ENCODE measurements at regions not wholly inside any gene's neighbourhood (a gene's known extent, or its start where the extent isn't known, plus 50 kb on each side); places are given as distances from the start of the nearest gene placed in this dataset.

GRCh38 chr4:11636551-11636950 is 207.9 kb upstream of the HS3ST1 start:
- DNase-seq (no peak), ATAC-seq (no peak)
- Histone ChIP-seq H3K27ac (no peak overlapping the region), H3K27me3 (no peaks in the 10 kb centered on the region), H3K36me3 (no peaks in the 10 kb centered on the region), H3K4me3 (no peak overlapping the region), H3K9me3 (no peaks in the 10 kb centered on the region), H3K4me1 (no peaks in the 10 kb centered on the region)
- no peak for TF ChIP-seq POLR2A (IDR thresholded peaks at IDR 0.05)
- TF ChIP-seq CTCF (IDR thresholded peaks at IDR 0.05): no peak
- 65% methylated on average over 4 of the region's 4 CpGs for WGBS (ENCODE audit: insufficient coverage, low coverage, low lambda C conversion rate, missing lambda C conversion rate)
- intact Hi-C loops (cut with DNase I): no loop called here

- DNase-seq (no peak), ATAC-seq (no peak)
- H3K4me1 ChIP-seq: no peaks in the 10 kb centered on the region
- no peak overlapping the region for H3K4me3 ChIP-seq
- H3K27me3 ChIP-seq: no peaks in the 10 kb centered on the region
- no peaks in the 10 kb centered on the region for H3K36me3 ChIP-seq
- WGBS (ENCODE audit: insufficient coverage, low coverage, low lambda C conversion rate, missing lambda C conversion rate): 44% methylated on average over 3 of the region's 3 CpGs
- no peak for TF ChIP-seq CTCF (IDR thresholded peaks at IDR 0.05)
- TF ChIP-seq POLR2A (IDR thresholded peaks at IDR 0.05): no peak
- H3K9me3 ChIP-seq: no peaks in the 10 kb centered on the region
- intact Hi-C loops (cut with DNase I): no loop called here
- H3K27ac ChIP-seq: no peak overlapping the region
Measured at GRCh38 chr4:11636031-11636430, 207.3 kb upstream of the HS3ST1 start.

GRCh38 chr4:11635342-11635741 is 206.6 kb upstream of the HS3ST1 start:
- Histone ChIP-seq H3K9me3 (no peaks in the 10 kb centered on the region), H3K27me3 (no peaks in the 10 kb centered on the region), H3K4me3 (no peak overlapping the region), H3K36me3 (no peaks in the 10 kb centered on the region), H3K27ac (no peak overlapping the region), H3K4me1 (no peaks in the 10 kb centered on the region)
- 54% methylated on average over 1 of the region's 2 CpGs for WGBS (ENCODE audit: insufficient coverage, low coverage, low lambda C conversion rate, missing lambda C conversion rate)
- no peak for ATAC-seq
- TF ChIP-seq POLR2A (IDR thresholded peaks at IDR 0.05) (no peak), CTCF (IDR thresholded peaks at IDR 0.05) (no peak)
- intact Hi-C loops (cut with DNase I): no loop called here
- DNase-seq: no peak

- intact Hi-C loops (cut with DNase I): no loop called here
- H3K4me1 ChIP-seq: no peaks in the 10 kb centered on the region
- DNase-seq: no peak
- H3K9me3 ChIP-seq: no peaks in the 10 kb centered on the region
- H3K27me3 ChIP-seq: no peaks in the 10 kb centered on the region
- ATAC-seq: no peak
- no peaks in the 10 kb centered on the region for H3K36me3 ChIP-seq
- H3K27ac ChIP-seq: no peak overlapping the region
- H3K4me3 ChIP-seq: no peak overlapping the region
- 53% methylated on average over 2 of the region's 2 CpGs for whole genome bisulfite sequencing (ENCODE audit: insufficient coverage, low coverage, low lambda C conversion rate, missing lambda C conversion rate)
- no peak for TF ChIP-seq POLR2A (IDR thresholded peaks at IDR 0.05)
- no peak for TF ChIP-seq CTCF (IDR thresholded peaks at IDR 0.05)
Measured at GRCh38 chr4:11634283-11634682, 205.6 kb upstream of the HS3ST1 start.

GRCh38 chr4:11633430-11633829 is 204.7 kb upstream of the HS3ST1 start:
- Histone ChIP-seq H3K9me3 (no peaks in the 10 kb centered on the region), H3K36me3 (no peaks in the 10 kb centered on the region), H3K27ac (no peak overlapping the region), H3K4me1 (no peaks in the 10 kb centered on the region), H3K4me3 (no peak overlapping the region), H3K27me3 (no peaks in the 10 kb centered on the region)
- DNase-seq: no peak
- intact Hi-C loops (cut with DNase I): no loop called here
- 54% methylated on average over 4 of the region's 4 CpGs for WGBS (ENCODE audit: insufficient coverage, low coverage, low lambda C conversion rate, missing lambda C conversion rate)
- TF ChIP-seq POLR2A (IDR thresholded peaks at IDR 0.05) (no peak), CTCF (IDR thresholded peaks at IDR 0.05) (no peak)
- no peak for ATAC-seq

All from right lobe of liver (tissue), 6 donors.